ENCODE measurements at regions not wholly inside any gene's neighbourhood (a gene's known extent, or its start where the extent isn't known, plus 50 kb on each side); places are given as distances from the start of the nearest gene placed in this dataset.

DNA sequence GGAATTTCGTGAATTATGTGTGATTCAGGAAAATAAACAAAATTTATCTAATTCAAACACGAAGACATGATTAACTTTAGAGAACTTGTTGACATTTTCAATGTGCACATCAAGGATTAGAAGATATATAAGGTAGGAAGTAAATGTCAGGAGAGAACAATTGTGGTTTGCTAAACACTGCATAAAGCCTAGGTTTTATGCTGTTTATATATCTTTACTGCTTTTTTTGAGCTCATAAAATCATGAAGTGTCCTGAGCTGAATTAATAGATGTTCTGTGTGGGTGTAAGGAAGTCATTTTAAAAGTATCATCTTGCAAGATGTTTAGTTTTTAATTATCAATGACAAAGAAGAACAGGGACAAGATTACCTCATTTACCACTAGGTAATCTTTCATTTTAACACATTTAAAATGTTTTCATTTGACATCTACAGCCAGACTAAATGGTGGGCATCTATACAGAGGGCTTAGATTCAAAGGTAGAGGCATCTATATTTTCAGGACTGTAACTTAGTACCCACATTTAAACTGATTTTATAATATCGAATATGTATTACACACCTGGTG, 382.8 kb downstream of the ADAMTS20 start (continued):
- no peak for TF ChIP-seq ZNF670 (tag by site-specific recombination; IDR thresholded peaks at IDR 0.05; ENCODE audit: low read depth)
- TF ChIP-seq ZNF621 (tag by site-specific recombination; IDR thresholded peaks at IDR 0.05): no peak
- peak; percentile 96 for TF ChIP-seq ZXDB (tag by site-specific recombination; IDR thresholded peaks at IDR 0.05)
- TF ChIP-seq, protein P1, sequence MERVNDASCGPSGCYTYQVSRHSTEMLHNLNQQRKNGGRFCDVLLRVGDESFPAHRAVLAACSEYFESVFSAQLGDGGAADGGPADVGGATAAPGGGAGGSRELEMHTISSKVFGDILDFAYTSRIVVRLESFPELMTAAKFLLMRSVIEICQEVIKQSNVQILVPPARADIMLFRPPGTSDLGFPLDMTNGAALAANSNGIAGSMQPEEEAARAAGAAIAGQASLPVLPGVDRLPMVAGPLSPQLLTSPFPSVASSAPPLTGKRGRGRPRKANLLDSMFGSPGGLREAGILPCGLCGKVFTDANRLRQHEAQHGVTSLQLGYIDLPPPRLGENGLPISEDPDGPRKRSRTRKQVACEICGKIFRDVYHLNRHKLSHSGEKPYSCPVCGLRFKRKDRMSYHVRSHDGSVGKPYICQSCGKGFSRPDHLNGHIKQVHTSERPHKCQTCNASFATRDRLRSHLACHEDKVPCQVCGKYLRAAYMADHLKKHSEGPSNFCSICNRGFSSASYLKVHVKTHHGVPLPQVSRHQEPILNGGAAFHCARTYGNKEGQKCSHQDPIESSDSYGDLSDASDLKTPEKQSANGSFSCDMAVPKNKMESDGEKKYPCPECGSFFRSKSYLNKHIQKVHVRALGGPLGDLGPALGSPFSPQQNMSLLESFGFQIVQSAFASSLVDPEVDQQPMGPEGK (tag by site-specific recombination; IDR thresholded peaks at IDR 0.05): no peak
- no peak for TF ChIP-seq ZNF354C (tag by site-specific recombination; IDR thresholded peaks at IDR 0.05; ENCODE audit: borderline replicate concordance, low read depth)
- no peak for TF ChIP-seq ZNF530 (tag by site-specific recombination; IDR thresholded peaks at IDR 0.05; ENCODE audit: low read depth)
- no peak for TF ChIP-seq ZNF24 (tag by site-specific recombination; IDR thresholded peaks at IDR 0.05)
- TF ChIP-seq GLIS2 (tag by site-specific recombination; IDR thresholded peaks at IDR 0.05): peak; percentile 34; the same call in 1 of the 2 replicates
- TF ChIP-seq GLIS1 (tag by site-specific recombination; IDR thresholded peaks at IDR 0.05): no peak
- TF ChIP-seq, protein P2, sequence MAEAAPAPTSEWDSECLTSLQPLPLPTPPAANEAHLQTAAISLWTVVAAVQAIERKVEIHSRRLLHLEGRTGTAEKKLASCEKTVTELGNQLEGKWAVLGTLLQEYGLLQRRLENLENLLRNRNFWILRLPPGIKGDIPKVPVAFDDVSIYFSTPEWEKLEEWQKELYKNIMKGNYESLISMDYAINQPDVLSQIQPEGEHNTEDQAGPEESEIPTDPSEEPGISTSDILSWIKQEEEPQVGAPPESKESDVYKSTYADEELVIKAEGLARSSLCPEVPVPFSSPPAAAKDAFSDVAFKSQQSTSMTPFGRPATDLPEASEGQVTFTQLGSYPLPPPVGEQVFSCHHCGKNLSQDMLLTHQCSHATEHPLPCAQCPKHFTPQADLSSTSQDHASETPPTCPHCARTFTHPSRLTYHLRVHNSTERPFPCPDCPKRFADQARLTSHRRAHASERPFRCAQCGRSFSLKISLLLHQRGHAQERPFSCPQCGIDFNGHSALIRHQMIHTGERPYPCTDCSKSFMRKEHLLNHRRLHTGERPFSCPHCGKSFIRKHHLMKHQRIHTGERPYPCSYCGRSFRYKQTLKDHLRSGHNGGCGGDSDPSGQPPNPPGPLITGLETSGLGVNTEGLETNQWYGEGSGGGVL (tag by site-specific recombination; IDR thresholded peaks at IDR 0.05): no peak
- TF ChIP-seq, protein P3, sequence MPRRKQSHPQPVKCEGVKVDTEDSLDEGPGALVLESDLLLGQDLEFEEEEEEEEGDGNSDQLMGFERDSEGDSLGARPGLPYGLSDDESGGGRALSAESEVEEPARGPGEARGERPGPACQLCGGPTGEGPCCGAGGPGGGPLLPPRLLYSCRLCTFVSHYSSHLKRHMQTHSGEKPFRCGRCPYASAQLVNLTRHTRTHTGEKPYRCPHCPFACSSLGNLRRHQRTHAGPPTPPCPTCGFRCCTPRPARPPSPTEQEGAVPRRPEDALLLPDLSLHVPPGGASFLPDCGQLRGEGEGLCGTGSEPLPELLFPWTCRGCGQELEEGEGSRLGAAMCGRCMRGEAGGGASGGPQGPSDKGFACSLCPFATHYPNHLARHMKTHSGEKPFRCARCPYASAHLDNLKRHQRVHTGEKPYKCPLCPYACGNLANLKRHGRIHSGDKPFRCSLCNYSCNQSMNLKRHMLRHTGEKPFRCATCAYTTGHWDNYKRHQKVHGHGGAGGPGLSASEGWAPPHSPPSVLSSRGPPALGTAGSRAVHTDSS (tag by site-specific recombination; IDR thresholded peaks at IDR 0.05): 0 out of 2 replicates have a peak, but pooled peaks have one; percentile 6
- no peak for TF ChIP-seq ZNF146 (tag by site-specific recombination; IDR thresholded peaks at IDR 0.05)
- no peak for TF ChIP-seq PRDM1 (tag by site-specific recombination; IDR thresholded peaks at IDR 0.05)
- TF ChIP-seq, protein P4, sequence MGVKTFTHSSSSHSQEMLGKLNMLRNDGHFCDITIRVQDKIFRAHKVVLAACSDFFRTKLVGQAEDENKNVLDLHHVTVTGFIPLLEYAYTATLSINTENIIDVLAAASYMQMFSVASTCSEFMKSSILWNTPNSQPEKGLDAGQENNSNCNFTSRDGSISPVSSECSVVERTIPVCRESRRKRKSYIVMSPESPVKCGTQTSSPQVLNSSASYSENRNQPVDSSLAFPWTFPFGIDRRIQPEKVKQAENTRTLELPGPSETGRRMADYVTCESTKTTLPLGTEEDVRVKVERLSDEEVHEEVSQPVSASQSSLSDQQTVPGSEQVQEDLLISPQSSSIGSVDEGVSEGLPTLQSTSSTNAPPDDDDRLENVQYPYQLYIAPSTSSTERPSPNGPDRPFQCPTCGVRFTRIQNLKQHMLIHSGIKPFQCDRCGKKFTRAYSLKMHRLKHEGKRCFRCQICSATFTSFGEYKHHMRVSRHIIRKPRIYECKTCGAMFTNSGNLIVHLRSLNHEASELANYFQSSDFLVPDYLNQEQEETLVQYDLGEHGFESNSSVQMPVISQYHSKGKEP (tag by site-specific recombination; IDR thresholded peaks at IDR 0.05): 0 out of 2 replicates have a peak, but pooled peaks have one; percentile 59
- no peak for TF ChIP-seq ZBTB1 (tag by site-specific recombination; IDR thresholded peaks at IDR 0.05)
- TF ChIP-seq, protein P5, sequence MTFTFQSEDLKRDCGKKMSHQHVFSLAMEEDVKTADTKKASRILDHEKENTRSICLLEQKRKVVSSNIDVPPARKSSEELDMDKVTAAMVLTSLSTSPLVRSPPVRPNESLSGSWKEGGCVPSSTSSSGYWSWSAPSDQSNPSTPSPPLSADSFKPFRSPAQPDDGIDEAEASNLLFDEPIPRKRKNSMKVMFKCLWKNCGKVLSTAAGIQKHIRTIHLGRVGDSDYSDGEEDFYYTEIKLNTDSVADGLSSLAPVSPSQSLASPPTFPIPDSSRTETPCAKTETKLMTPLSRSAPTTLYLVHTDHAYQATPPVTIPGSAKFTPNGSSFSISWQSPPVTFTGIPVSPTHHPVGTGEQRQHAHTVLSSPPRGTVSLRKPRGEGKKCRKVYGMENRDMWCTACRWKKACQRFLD (tag by site-specific recombination; IDR thresholded peaks at IDR 0.05): no peak
- TF ChIP-seq, protein P6, sequence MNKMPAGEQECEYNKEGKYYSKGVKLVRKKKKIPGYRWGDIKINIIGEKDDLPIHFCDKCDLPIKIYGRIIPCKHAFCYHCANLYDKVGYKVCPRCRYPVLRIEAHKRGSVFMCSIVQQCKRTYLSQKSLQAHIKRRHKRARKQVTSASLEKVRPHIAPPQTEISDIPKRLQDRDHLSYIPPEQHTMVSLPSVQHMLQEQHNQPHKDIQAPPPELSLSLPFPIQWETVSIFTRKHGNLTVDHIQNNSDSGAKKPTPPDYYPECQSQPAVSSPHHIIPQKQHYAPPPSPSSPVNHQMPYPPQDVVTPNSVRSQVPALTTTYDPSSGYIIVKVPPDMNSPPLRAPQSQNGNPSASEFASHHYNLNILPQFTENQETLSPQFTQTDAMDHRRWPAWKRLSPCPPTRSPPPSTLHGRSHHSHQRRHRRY (tag by site-specific recombination; IDR thresholded peaks at IDR 0.05): no peak
- TF ChIP-seq ZNF768 (tag by site-specific recombination; IDR thresholded peaks at IDR 0.05): no peak
- no peak for TF ChIP-seq ZNF585B (tag by site-specific recombination; IDR thresholded peaks at IDR 0.05)
